Neural cell (in vitro differentiated cells): ENCODE measurements at regions not wholly inside any gene's neighbourhood (a gene's known extent, or its start where the extent isn't known, plus 50 kb on each side); places are given as distances from the start of the nearest gene placed in this dataset.
"Not testable (repeated sequence)": the region's sequence is repeated elsewhere in the genome, so short reads cannot be mapped to it uniquely, and the experiment has no call there.

Experiments used
- H2AFZ ChIP-seq: fragments of 200-600, 300-800 bp; sonication (generic), shearing (Covaris generic); 2 replicates; pipeline ENCODE4 v1.6.0; 2014; ENCODE audit warnings: low read depth, mild to moderate bottlenecking, antibody characterized with exemption, low read length, moderate library complexity
- H3F3A ChIP-seq: fragments of 200-600 bp; shearing (Covaris generic); 2 replicates; pipeline ENCODE4 v1.6.1; 2016; ENCODE audit warnings: mild to moderate bottlenecking, moderate library complexity, mixed read lengths, antibody characterized with exemption, low read length; ENCODE audit not compliant: insufficient read depth, poor library complexity, severe bottlenecking
- H3K27ac ChIP-seq: fragments of 200-600, 300-800 bp; sonication (generic), shearing (Covaris generic); 2 replicates; pipeline ENCODE4 v1.5.1; 2014; ENCODE audit warnings: mild to moderate bottlenecking, low read length, moderate library complexity
- H3K27me3 ChIP-seq: fragments of 300-800, 200-600 bp; sonication (generic), shearing (Covaris generic); 2 replicates; pipeline ENCODE4 v1.6.0; 2014; ENCODE audit warnings: mild to moderate bottlenecking, low read depth, low read length, moderate library complexity; ENCODE audit not compliant: insufficient read depth
- H3K36me3 ChIP-seq: fragments of 300-800, 200-600 bp; sonication (generic), shearing (Covaris generic); 2 replicates; pipeline ENCODE4 v1.5.1; 2014; ENCODE audit warnings: mild to moderate bottlenecking, antibody characterized with exemption, low read length, moderate library complexity; ENCODE audit not compliant: insufficient read depth
- H3K4me2 ChIP-seq: fragments of 300-800, 200-600 bp; sonication (generic), shearing (Covaris generic); 2 replicates; pipeline ENCODE4 v1.6.0; 2014; ENCODE audit warnings: mild to moderate bottlenecking, low read length
- H3K4me3 ChIP-seq: fragments of 300-800, 200-600 bp; sonication (generic), shearing (Covaris generic); 2 replicates; pipeline ENCODE4 v1.5.1; 2014; ENCODE audit warnings: mild to moderate bottlenecking, low read length, moderate library complexity
- H3K79me2 ChIP-seq: fragments of 200-600 bp; shearing (Covaris generic); replicated peaks from 2 replicates; pipeline ENCODE4 v1.6.0; 2014; ENCODE audit warnings: mild to moderate bottlenecking, low read length, moderate library complexity; ENCODE audit not compliant: insufficient read depth
- H3K9ac ChIP-seq: fragments of 300-800, 200-600 bp; sonication (generic), shearing (Covaris generic); 2 replicates; pipeline ENCODE4 v1.6.1; 2016; ENCODE audit warnings: mild to moderate bottlenecking, low read length, mixed read lengths
- H3K9me2 ChIP-seq: fragments of 200-600 bp; shearing (Covaris generic); 2 replicates; pipeline ENCODE4 v1.6.1; 2016; ENCODE audit warnings: mild to moderate bottlenecking, low read length, mixed read lengths; ENCODE audit not compliant: insufficient read depth
- H3K9me3 ChIP-seq: fragments of 200-600, 300-800 bp; sonication (generic), shearing (Covaris generic); 2 replicates; pipeline ENCODE4 v1.6.1; 2016; ENCODE audit warnings: mild to moderate bottlenecking, mixed run types, low read length, moderate library complexity, mixed read lengths
- H4K20me1 ChIP-seq: fragments of 200-600 bp; shearing (Covaris generic); 2 replicates; pipeline ENCODE4 v1.6.1; 2016; ENCODE audit warnings: mild to moderate bottlenecking, mixed run types; ENCODE audit not compliant: insufficient read depth
- EP300 ChIP-seq: fragments of 450-650 bp; conservative IDR thresholded peaks from 2 replicates; pipeline ENCODE4 v1.6.1; 2014; ENCODE audit warnings: antibody characterized with exemption, mild to moderate bottlenecking, moderate library complexity; ENCODE audit not compliant: poor library complexity, severe bottlenecking
- EZH2 ChIP-seq: fragments of 200-600, 300-800 bp; shearing (Covaris generic), sonication (generic); IDR thresholded peaks from 2 replicates; pipeline ENCODE4 v1.6.1; 2014; ENCODE audit warnings: antibody characterized with exemption, low read length, borderline replicate concordance, mild to moderate bottlenecking; ENCODE audit not compliant: insufficient read depth, poor library complexity, severe bottlenecking
- MXI1 ChIP-seq: fragments of 450-650 bp; conservative IDR thresholded peaks from 2 replicates; pipeline ENCODE4 v1.6.1; 2014; ENCODE audit warnings: antibody characterized with exemption, mild to moderate bottlenecking; ENCODE audit not compliant: poor library complexity, severe bottlenecking
- POLR2AphosphoS5 ChIP-seq: IDR thresholded peaks from 2 replicates; pipeline ENCODE4 v1.6.1; 2012
- RAD21 ChIP-seq: fragments of 450-650 bp; conservative IDR thresholded peaks from 2 replicates; pipeline ENCODE4 v1.6.1; 2014; ENCODE audit warnings: antibody characterized with exemption, mild to moderate bottlenecking, moderate library complexity
- REST ChIP-seq: IDR thresholded peaks from 2 replicates; pipeline ENCODE4 v1.6.1; 2012; ENCODE audit warnings: borderline replicate concordance
- SMC3 ChIP-seq: fragments of 450-650 bp; conservative IDR thresholded peaks from 2 replicates; pipeline ENCODE4 v1.6.1; 2014; ENCODE audit warnings: antibody characterized with exemption, mild to moderate bottlenecking, moderate library complexity; ENCODE audit not compliant: poor library complexity
- TAF1 ChIP-seq: IDR thresholded peaks from 2 replicates; pipeline ENCODE4 v1.6.1; 2012; ENCODE audit warnings: low read depth
- TF ChIP-seq, protein P1 (sequence below): fragments of 450-650 bp; IDR thresholded peaks from 2 replicates; pipeline ENCODE4 v1.5.1; 2014; ENCODE audit warnings: antibody characterized with exemption, mild to moderate bottlenecking, moderate library complexity; ENCODE audit not compliant: poor library complexity, severe bottlenecking

- Histone ChIP-seq H3K9ac (no peak overlapping the region), H3K27me3 (no peaks in the 10 kb centered on the region), H3K4me3 (no peak overlapping the region), H3K27ac (no peak overlapping the region), H4K20me1 (no peaks in the 10 kb centered on the region), H3K4me2 (no peak overlapping the region), H3F3A (no peaks in the 10 kb centered on the region), H3K9me2 (no peaks in the 10 kb centered on the region), H3K9me3 (no peaks in the 10 kb centered on the region), H2AFZ (no peak overlapping the region), H3K36me3 (no peaks in the 10 kb centered on the region), H3K79me2 (no peaks in the 10 kb centered on the region)
- no peak for TF ChIP-seq EP300
- no peak for TF ChIP-seq TAF1
- no peak for TF ChIP-seq EZH2
- TF ChIP-seq MXI1 = no peak
- no peak for TF ChIP-seq RAD21
- TF ChIP-seq SMC3 = no peak
- TF ChIP-seq, protein P1, sequence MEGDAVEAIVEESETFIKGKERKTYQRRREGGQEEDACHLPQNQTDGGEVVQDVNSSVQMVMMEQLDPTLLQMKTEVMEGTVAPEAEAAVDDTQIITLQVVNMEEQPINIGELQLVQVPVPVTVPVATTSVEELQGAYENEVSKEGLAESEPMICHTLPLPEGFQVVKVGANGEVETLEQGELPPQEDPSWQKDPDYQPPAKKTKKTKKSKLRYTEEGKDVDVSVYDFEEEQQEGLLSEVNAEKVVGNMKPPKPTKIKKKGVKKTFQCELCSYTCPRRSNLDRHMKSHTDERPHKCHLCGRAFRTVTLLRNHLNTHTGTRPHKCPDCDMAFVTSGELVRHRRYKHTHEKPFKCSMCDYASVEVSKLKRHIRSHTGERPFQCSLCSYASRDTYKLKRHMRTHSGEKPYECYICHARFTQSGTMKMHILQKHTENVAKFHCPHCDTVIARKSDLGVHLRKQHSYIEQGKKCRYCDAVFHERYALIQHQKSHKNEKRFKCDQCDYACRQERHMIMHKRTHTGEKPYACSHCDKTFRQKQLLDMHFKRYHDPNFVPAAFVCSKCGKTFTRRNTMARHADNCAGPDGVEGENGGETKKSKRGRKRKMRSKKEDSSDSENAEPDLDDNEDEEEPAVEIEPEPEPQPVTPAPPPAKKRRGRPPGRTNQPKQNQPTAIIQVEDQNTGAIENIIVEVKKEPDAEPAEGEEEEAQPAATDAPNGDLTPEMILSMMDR = no peak
- no peak for TF ChIP-seq POLR2AphosphoS5
- TF ChIP-seq REST = no peak
Measured at GRCh38 chr10:26361971-26362370, 76.2 kb upstream of the APBB1IP start.

DNA sequence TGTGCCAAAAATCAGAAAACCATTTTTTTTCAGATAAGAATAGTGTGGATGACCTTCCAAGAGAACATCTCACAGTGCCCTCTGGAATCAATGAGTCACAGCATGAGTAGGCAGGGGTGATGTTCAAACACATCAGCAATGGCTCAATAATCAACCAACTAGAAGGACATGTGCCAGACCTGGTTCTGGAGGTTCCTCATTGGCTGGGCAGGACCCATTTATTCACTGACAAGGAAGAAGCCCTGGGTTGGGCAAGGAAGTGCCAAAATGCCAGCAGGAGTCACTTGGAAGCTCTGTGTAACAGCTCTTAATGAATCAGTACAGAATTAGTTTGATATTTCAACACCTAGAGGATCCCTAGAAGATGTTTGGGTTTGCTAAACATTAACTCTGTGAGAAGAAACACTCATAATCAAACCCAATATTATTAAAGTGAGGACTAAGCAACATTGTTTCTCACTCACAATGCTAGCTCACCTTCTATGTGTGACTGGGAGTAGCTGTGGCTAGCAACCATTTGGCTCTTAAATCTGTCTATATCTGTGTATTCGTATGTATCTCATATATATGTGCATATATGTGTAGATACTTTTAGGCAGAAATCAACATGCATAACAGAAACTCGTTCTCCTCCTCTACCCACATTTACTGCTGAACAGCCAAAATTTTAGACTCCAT lies 72.3 kb upstream of the APBB1IP start:
- H3K9me2 ChIP-seq = no peaks in the 10 kb centered on the region
- H3K9ac ChIP-seq = no peak overlapping the region
- no peaks in the 10 kb centered on the region for H3K9me3 ChIP-seq
- no peaks in the 10 kb centered on the region for H3K27me3 ChIP-seq
- TF ChIP-seq RAD21 = no peak
- no peak for TF ChIP-seq EZH2
- TF ChIP-seq EP300 = no peak
- no peak for TF ChIP-seq REST
- TF ChIP-seq, protein P1 = no peak
- no peak for TF ChIP-seq TAF1
- no peak for TF ChIP-seq SMC3
- TF ChIP-seq MXI1 = no peak
- no peak for TF ChIP-seq POLR2AphosphoS5
- H3K79me2 ChIP-seq = no peaks in the 10 kb centered on the region
- no peaks in the 10 kb centered on the region for H4K20me1 ChIP-seq
- H3K36me3 ChIP-seq = no peaks in the 10 kb centered on the region
- no peak overlapping the region for H3K4me2 ChIP-seq
- H2AFZ ChIP-seq = no peak overlapping the region
- H3F3A ChIP-seq = no peaks in the 10 kb centered on the region
- no peak overlapping the region for H3K27ac ChIP-seq
- no peak overlapping the region for H3K4me3 ChIP-seq

GRCh38 chr10:26367035-26367434 lies 71.1 kb upstream of the APBB1IP start:
- not testable (repeated sequence) for H3K79me2 ChIP-seq, H3K4me2 ChIP-seq, H3K27ac ChIP-seq, H3K36me3 ChIP-seq, H3K27me3 ChIP-seq, H3K4me3 ChIP-seq, H3K9me3 ChIP-seq, H3K9ac ChIP-seq, H2AFZ ChIP-seq, H4K20me1 ChIP-seq, H3F3A ChIP-seq, H3K9me2 ChIP-seq
